ENCODE measurements at regions not wholly inside any gene's neighbourhood (a gene's known extent, or its start where the extent isn't known, plus 50 kb on each side); places are given as distances from the start of the nearest gene placed in this dataset.

- no peaks in the 10 kb centered on the region for H3K9me3 ChIP-seq (ENCODE audit: insufficient read depth, low read length)
- no peaks in the 10 kb centered on the region for H4K20me1 ChIP-seq (ENCODE audit: insufficient read depth, low read length)
- H3K4me1 ChIP-seq (ENCODE audit: low read length): no peaks in the 10 kb centered on the region
- no peak overlapping the region for H3K27ac ChIP-seq (ENCODE audit: low read length)
- no peak overlapping the region for H3K4me2 ChIP-seq (ENCODE audit: low read length)
- H3K79me2 ChIP-seq (ENCODE audit: low read length): no peaks in the 10 kb centered on the region
- H3K27me3 ChIP-seq (ENCODE audit: low read depth, low read length): no peaks in the 10 kb centered on the region
- no peak overlapping the region for H3K9ac ChIP-seq (ENCODE audit: low read length)
- H3K4me3 ChIP-seq (ENCODE audit: low read length): no peak overlapping the region
- no peak for TF ChIP-seq EZH2phosphoT487 (IDR thresholded peaks at IDR 0.05; ENCODE audit: low read depth)
- no peak for TF ChIP-seq CTCF (IDR thresholded peaks at IDR 0.05; ENCODE audit: low read depth, low read length)
- no peak overlapping the region for H2AFZ ChIP-seq (ENCODE audit: low read depth, low read length)
- no peaks in the 10 kb centered on the region for H3K36me3 ChIP-seq (replicated peaks; ENCODE audit: low read depth, low read length)
These were observed 1153.3 kb downstream of the SORCS1 start for GRCh38 chr10:106011250-106011649.

- H3K27ac ChIP-seq (ENCODE audit: low read length): no peak overlapping the region
- H3K4me2 ChIP-seq (ENCODE audit: low read length): no peak overlapping the region
- no peaks in the 10 kb centered on the region for H3K4me1 ChIP-seq (ENCODE audit: low read length)
- H3K4me3 ChIP-seq (ENCODE audit: low read length): no peak overlapping the region
- H4K20me1 ChIP-seq (ENCODE audit: insufficient read depth, low read length): no peaks in the 10 kb centered on the region
- H3K9ac ChIP-seq (ENCODE audit: low read length): no peak overlapping the region
- no peaks in the 10 kb centered on the region for H3K9me3 ChIP-seq (ENCODE audit: insufficient read depth, low read length)
- no peaks in the 10 kb centered on the region for H3K79me2 ChIP-seq (ENCODE audit: low read length)
- no peak overlapping the region for H2AFZ ChIP-seq (ENCODE audit: low read depth, low read length)
- TF ChIP-seq EZH2phosphoT487 (IDR thresholded peaks at IDR 0.05; ENCODE audit: low read depth) (no peak), CTCF (IDR thresholded peaks at IDR 0.05; ENCODE audit: low read depth, low read length) (no peak)
- no peaks in the 10 kb centered on the region for H3K36me3 ChIP-seq (replicated peaks; ENCODE audit: low read depth, low read length)
- H3K27me3 ChIP-seq (ENCODE audit: low read depth, low read length): no peaks in the 10 kb centered on the region
These were observed 1163.8 kb downstream of the SORCS1 start for GRCh38 chr10:106000721-106001120.

GRCh38 chr10:105993609-105994008, 1170.9 kb downstream of the SORCS1 start:
- Histone ChIP-seq H2AFZ (ENCODE audit: low read depth, low read length) (no peak overlapping the region), H3K4me2 (ENCODE audit: low read length) (no peak overlapping the region), H3K4me1 (ENCODE audit: low read length) (no peaks in the 10 kb centered on the region), H3K9ac (ENCODE audit: low read length) (no peak overlapping the region), H3K9me3 (ENCODE audit: insufficient read depth, low read length) (no peaks in the 10 kb centered on the region), H3K27ac (ENCODE audit: low read length) (no peak overlapping the region), H3K4me3 (ENCODE audit: low read length) (no peak overlapping the region), H3K27me3 (ENCODE audit: low read depth, low read length) (no peaks in the 10 kb centered on the region), H3K36me3 (replicated peaks; ENCODE audit: low read depth, low read length) (no peaks in the 10 kb centered on the region), H3K79me2 (ENCODE audit: low read length) (no peaks in the 10 kb centered on the region), H4K20me1 (ENCODE audit: insufficient read depth, low read length) (no peaks in the 10 kb centered on the region)
- TF ChIP-seq CTCF (IDR thresholded peaks at IDR 0.05; ENCODE audit: low read depth, low read length): no peak

- no peak overlapping the region for H3K9ac ChIP-seq (ENCODE audit: low read length)
- H3K4me3 ChIP-seq (ENCODE audit: low read length): no peak overlapping the region
- no peak overlapping the region for H3K27ac ChIP-seq (ENCODE audit: low read length)
- H3K4me2 ChIP-seq (ENCODE audit: low read length): no peak overlapping the region
- TF ChIP-seq EZH2phosphoT487 (IDR thresholded peaks at IDR 0.05; ENCODE audit: low read depth): no peak
- TF ChIP-seq CTCF (IDR thresholded peaks at IDR 0.05; ENCODE audit: low read depth, low read length): no peak
- H4K20me1 ChIP-seq (ENCODE audit: insufficient read depth, low read length): no peaks in the 10 kb centered on the region
- H3K4me1 ChIP-seq (ENCODE audit: low read length): no peaks in the 10 kb centered on the region
- no peak overlapping the region for H2AFZ ChIP-seq (ENCODE audit: low read depth, low read length)
- H3K9me3 ChIP-seq (ENCODE audit: insufficient read depth, low read length): no peaks in the 10 kb centered on the region
- no peaks in the 10 kb centered on the region for H3K36me3 ChIP-seq (replicated peaks; ENCODE audit: low read depth, low read length)
- H3K79me2 ChIP-seq (ENCODE audit: low read length): no peaks in the 10 kb centered on the region
- no peaks in the 10 kb centered on the region for H3K27me3 ChIP-seq (ENCODE audit: low read depth, low read length)
These were observed 1171.6 kb downstream of the SORCS1 start for GRCh38 chr10:105992928-105993327.

All from OCI-LY3 (cell line).